GM19395 (cell line): ENCODE measurements at regions not wholly inside any gene's neighbourhood (a gene's known extent, or its start where the extent isn't known, plus 50 kb on each side); places are given as distances from the start of the nearest gene placed in this dataset.
"Not testable (repeated sequence)": the region's sequence is repeated elsewhere in the genome, so short reads cannot be mapped to it uniquely, and the experiment has no call there.

Experiments used
- ATAC-seq: cut with Tn5 transposase; IDR thresholded peaks from one replicate; pipeline ENCODE4 v1.9.1; 2021; ENCODE audit warnings: mild to moderate bottlenecking, moderate library complexity; ENCODE audit not compliant: unreplicated experiment

- ATAC-seq = no peak
Measured at GRCh38 chr14:89661392-89661791, 244.4 kb upstream of the FOXN3 start.

- not testable (repeated sequence) for ATAC-seq
Measured at GRCh38 chr14:89660625-89661233, 243.7 kb upstream of the FOXN3 start.

- ATAC-seq = no peak
Measured at GRCh38 chr14:89660166-89660565, 243.1 kb upstream of the FOXN3 start.

GRCh38 chr14:89658977-89659670 is 242.1 kb upstream of the FOXN3 start:
- ATAC-seq = no peak

- ATAC-seq = no peak
Measured at GRCh38 chr14:89657014-89657413, 240.0 kb upstream of the FOXN3 start.

- no peak for ATAC-seq
Measured at GRCh38 chr14:89654998-89655397, 238.0 kb upstream of the FOXN3 start.

GRCh38 chr14:89652352-89652751 is 235.3 kb upstream of the FOXN3 start:
- ATAC-seq = no peak

GRCh38 chr14:89651805-89652204 is 234.8 kb upstream of the FOXN3 start:
- no peak for ATAC-seq

GRCh38 chr14:89650077-89650978 is 233.3 kb upstream of the FOXN3 start:
- no peak for ATAC-seq

GRCh38 chr14:89649451-89650075 is 232.5 kb upstream of the FOXN3 start:
- no peak for ATAC-seq

- no peak for ATAC-seq
Measured at GRCh38 chr14:89648924-89649323, 231.9 kb upstream of the FOXN3 start.

- no peak for ATAC-seq
Measured at GRCh38 chr14:89648510-89648909, 231.5 kb upstream of the FOXN3 start.

- no peak for ATAC-seq
Measured at GRCh38 chr14:89646971-89647370, 229.9 kb upstream of the FOXN3 start.

GRCh38 chr14:89644641-89645040 is 227.6 kb upstream of the FOXN3 start:
- no peak for ATAC-seq

GRCh38 chr14:89641495-89642175 is 224.6 kb upstream of the FOXN3 start:
- peak; percentile 99 for ATAC-seq

GRCh38 chr14:89640141-89640540 is 223.1 kb upstream of the FOXN3 start:
- no peak for ATAC-seq

GRCh38 chr14:89639687-89640086 is 222.7 kb upstream of the FOXN3 start:
- ATAC-seq = no peak

GRCh38 chr14:89638891-89639290 is 221.9 kb upstream of the FOXN3 start:
- ATAC-seq = no peak

GRCh38 chr14:89637581-89637980 is 220.5 kb upstream of the FOXN3 start:
- ATAC-seq = no peak

- no peak for ATAC-seq
Measured at GRCh38 chr14:89635615-89636014, 218.6 kb upstream of the FOXN3 start.

- ATAC-seq = no peak
Measured at GRCh38 chr14:89634037-89634436, 217.0 kb upstream of the FOXN3 start.
